Activated CD8-positive, alpha-beta memory T cell treated with anti-CD3 and anti-CD28 coated beads for 36 hours (primary cell): ENCODE measurements at regions not wholly inside any gene's neighbourhood (a gene's known extent, or its start where the extent isn't known, plus 50 kb on each side); places are given as distances from the start of the nearest gene placed in this dataset.

ENCODE experiments used
- CTCF ChIA-PET: fragments of 350-600 bp; sonication (Branson Sonifier 250); formaldehyde crosslinking; loops from one replicate; lab custom pipeline; 2021; ENCODE audit warnings: antibody characterized with exemption; lab: Charles Lee
- POLR2A ChIA-PET: fragments of 350-600 bp; sonication (Branson Sonifier 250); formaldehyde crosslinking; loops from one replicate; lab custom pipeline; 2021; ENCODE audit warnings: antibody characterized with exemption; lab: Charles Lee

DNA sequence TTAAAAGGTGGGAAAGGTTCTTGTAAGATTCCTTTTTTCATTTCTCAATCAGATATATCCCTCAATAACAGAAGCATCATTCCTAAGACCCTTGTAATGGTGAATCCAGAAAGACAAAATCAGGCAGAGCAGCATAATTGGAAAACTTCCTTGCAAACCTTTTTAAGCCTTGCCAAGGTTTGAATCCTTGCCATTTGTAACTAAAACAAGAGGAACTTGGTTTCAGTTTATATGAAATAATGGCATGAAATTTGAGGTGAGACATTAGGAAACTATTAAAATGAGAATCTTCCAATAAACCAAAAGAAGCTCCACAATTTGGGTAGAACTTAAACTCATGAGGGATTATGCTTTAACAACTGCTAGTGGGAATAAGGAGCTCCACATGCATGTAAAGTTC is 384.7 kb upstream of the SMC2 start:
- CTCF ChIA-PET = no interaction called here
- POLR2A ChIA-PET = no interaction called here

- CTCF ChIA-PET = no interaction called here
- POLR2A ChIA-PET = interaction anchor here (0.5 kb wide), 1 partner anchor 9 kb away, joined by 4 read pairs; no protein-coding TSS in a partner anchor
Measured at GRCh38 chr9:103713631-103714030, 380.5 kb upstream of the SMC2 start.

- ChIA-PET CTCF (no interaction called here), POLR2A (no interaction called here)
Measured at GRCh38 chr9:103714992-103715391, 379.1 kb upstream of the SMC2 start.

- ChIA-PET CTCF (no interaction called here), POLR2A (no interaction called here)
Measured at GRCh38 chr9:103721056-103721455, 373.1 kb upstream of the SMC2 start.

- CTCF ChIA-PET = no interaction called here
- POLR2A ChIA-PET = no interaction called here
Measured at GRCh38 chr9:103730866-103731265, 363.2 kb upstream of the SMC2 start.

DNA sequence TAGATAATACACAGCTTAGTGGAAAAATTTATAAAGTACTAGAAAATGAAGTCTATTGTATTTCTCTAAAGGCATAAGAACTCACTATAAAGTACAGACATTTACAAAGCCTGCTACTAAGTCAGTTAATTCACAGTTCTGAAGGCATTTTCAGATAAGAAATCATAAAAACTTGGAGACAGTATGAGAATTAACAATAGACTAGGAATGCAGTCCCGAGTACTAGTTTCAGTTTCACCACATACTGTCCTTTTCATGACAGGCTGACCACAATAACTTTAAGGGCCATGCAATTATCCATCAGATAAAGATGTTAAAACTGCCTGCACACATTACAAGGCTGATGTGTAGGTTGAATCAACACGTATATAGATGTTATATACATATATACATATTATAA is 362.6 kb upstream of the SMC2 start:
- ChIA-PET CTCF (no interaction called here), POLR2A (no interaction called here)

GRCh38 chr9:103734471-103734870 is 359.6 kb upstream of the SMC2 start:
- ChIA-PET POLR2A (no interaction called here), CTCF (no interaction called here)

- ChIA-PET CTCF (no interaction called here), POLR2A (no interaction called here)
Measured at GRCh38 chr9:103755441-103755840, 338.7 kb upstream of the SMC2 start.

DNA sequence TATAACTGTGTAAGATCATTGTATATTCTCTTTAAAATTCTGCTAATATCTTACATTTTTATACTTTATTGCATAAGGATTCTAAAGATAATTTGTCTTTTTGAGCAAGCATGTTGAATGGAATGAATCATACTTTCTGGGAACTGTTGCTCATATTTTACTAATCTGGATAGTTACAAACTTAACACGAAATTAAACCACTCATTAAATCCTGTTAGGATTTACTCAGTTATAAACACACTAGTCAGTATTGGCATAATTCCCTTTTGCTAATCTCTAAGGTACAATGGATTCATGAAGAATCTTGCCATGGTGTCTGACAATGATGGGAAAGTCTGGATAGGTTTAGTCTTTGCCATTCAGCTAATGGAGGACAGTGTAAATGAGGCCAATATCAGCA is 338.1 kb upstream of the SMC2 start:
- CTCF ChIA-PET = no interaction called here

GRCh38 chr9:103757062-103757461 is 337.0 kb upstream of the SMC2 start:
- ChIA-PET POLR2A (no interaction called here), CTCF (no interaction called here)

More for the DNA sequence above, 338.1 kb upstream of the SMC2 start:
- POLR2A ChIA-PET = no interaction called here

- POLR2A ChIA-PET = no interaction called here
- CTCF ChIA-PET = no interaction called here
Measured at GRCh38 chr9:103761466-103761865, 332.6 kb upstream of the SMC2 start.

DNA sequence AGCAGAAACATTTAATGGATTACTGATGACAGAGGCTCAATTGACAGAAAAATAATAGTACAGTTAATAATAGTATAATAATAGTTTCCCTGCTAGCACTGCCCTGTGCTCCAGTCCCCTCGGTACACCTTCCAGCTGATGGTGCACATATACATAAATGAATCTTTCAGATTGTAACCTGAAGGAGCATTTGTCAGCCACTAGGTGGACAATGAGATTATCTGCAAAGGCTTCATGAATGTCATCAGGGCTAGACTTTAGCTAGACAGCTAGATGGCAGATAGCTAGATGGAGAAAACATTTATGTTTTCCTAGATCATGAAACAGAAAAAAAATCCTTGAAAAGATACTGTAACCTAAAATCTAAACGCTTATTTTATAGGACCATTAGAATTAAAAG is 304.4 kb upstream of the SMC2 start:
- ChIA-PET CTCF (no interaction called here), POLR2A (no interaction called here)

GRCh38 chr9:103798620-103799019 is 295.5 kb upstream of the SMC2 start:
- POLR2A ChIA-PET = no interaction called here

DNA sequence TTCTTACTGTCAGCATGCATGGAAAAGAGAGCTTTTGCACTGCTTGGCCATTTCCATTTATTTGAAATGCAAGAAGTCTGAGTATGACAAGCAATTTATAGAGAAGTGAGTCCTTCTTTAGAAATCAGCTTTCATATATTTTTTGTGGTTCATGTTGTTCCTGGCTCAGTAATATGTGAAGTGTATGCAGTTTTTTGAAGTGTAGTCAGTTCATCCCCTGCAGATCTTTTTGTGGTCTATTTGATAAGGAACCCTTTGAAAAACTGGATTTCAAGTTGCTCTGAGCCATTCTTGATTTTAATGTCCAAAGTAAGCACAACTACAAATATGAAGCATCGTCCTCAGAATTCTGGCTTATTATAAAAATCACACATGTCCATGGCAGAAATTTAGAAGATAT is 294.1 kb upstream of the SMC2 start:
- CTCF ChIA-PET = no interaction called here
- POLR2A ChIA-PET = no interaction called here

More at GRCh38 chr9:103798620-103799019, 295.5 kb upstream of the SMC2 start:
- CTCF ChIA-PET = no interaction called here

DNA sequence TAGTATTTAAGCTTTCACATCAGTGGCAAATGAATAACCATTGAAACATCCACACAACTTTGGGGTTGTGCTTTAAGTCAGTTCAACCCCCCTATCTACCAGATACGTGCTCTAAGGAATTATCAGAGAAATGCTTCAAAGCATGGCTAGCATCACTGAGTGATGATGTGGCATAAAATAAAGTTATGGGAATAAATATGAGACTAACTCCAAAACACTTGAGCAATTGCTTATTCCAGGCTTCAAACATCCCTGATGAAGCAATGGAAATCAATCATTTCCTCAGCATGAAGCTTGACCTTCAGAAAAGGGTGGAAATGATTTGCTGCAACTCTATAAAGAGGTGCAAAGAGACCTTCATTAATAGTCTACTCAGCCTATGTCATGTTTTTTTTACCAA is 292.0 kb upstream of the SMC2 start:
- ChIA-PET POLR2A (no interaction called here), CTCF (no interaction called here)

- POLR2A ChIA-PET = no interaction called here
- CTCF ChIA-PET = no interaction called here
Measured at GRCh38 chr9:103803245-103803644, 290.9 kb upstream of the SMC2 start.

DNA sequence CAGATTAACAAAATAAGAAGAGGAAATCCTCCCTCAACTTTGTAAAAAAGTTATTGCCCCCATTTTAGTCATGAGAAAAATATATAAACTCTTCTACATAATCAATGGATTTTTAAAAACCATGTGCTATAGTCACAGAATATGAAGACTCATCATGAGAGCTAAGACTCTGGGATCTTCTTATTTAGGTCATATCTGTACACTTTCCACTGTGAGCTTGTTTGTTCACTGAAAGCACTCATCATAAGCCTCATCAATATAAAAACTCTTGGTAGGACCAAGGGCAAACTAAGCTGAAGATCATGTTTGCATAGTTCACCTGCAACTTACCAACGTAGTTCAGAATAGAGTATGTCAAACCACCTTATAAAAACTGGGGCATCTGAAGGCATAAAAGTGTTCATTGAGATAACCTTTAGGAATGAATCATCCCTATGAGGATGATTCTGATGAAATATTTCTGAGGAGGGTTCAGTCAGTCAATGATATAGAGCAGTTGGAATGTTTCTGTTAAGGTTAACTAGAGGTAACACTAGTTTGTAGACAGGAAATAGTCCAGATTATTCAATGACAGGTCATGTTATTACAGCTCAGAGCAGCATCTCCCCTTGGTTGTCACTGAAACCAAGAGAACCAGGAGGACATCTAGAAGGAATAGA is 289.9 kb upstream of the SMC2 start:
- ChIA-PET CTCF (no interaction called here), POLR2A (no interaction called here)

- POLR2A ChIA-PET = no interaction called here
- CTCF ChIA-PET = no interaction called here
Measured at GRCh38 chr9:103809745-103810144, 284.4 kb upstream of the SMC2 start.

DNA sequence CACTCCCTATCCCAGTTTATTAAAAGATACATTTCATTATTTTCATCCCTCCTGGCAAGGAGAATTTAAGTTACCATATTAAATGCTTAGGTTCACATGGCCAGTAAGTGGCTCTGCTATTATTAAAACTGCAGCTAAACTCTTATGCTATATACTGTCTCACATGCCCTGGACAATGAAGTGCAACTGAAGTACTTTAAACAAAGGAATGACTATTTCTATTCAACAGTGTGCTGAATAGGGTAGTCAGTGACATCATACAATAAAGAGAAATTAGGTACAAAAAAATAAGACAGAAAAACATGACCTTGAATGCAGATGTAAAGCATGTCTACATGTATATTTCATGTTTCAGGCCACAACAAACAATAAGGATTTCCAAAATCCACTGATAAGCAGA is 282.6 kb upstream of the SMC2 start:
- ChIA-PET POLR2A (no interaction called here), CTCF (no interaction called here)

DNA sequence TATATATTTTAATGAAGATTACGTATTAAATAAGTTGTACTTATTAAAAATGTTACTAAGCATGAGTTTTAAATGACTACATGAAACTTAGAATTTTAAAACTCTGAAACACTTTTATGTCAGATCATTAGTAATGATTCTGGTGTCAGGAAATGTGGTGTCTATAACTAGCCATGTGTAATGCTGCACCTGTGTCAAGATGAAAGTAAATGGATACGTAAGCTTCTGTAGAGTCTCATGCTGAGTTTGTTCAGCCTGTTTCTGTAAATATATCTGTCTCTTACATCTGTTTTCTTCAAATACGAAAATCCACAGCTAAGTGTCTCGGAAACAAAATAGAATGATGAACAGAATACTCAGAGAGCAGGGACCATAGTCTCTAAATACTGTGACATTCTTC is 278.0 kb upstream of the SMC2 start:
- CTCF ChIA-PET = no interaction called here
- POLR2A ChIA-PET = no interaction called here

DNA sequence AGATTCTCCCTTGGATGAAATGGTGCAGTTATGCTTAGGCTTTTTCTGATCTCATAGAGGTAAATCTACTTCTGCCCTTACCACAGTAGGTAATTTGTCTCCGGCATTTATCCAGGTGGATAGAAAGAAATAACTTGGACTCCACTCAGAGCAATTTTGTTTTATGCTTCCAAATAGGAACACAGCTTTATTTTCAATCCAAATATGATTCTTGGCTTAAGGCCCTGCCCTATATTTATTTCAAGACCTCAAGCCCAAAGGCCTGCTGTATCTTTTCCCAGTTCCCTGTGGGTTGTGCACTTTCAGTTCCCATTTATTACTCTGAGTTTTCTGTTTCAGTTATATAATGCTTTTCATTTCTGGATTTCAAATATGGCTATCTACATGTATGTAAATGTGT is 274.2 kb upstream of the SMC2 start:
- POLR2A ChIA-PET = no interaction called here
- CTCF ChIA-PET = no interaction called here

GRCh38 chr9:103821115-103821514 is 273.0 kb upstream of the SMC2 start:
- POLR2A ChIA-PET = no interaction called here
- CTCF ChIA-PET = no interaction called here
